Liver (tissue), 8 donors: ENCODE measurements at regions not wholly inside any gene's neighbourhood (a gene's known extent, or its start where the extent isn't known, plus 50 kb on each side); places are given as distances from the start of the nearest gene placed in this dataset.

Source experiments
- DNase-seq: peaks from one replicate; pipeline ENCODE4 v3.0.0-alpha.2; 2017; ENCODE audit warnings: low spot score
- H3K27ac ChIP-seq, 2 donors: one replicate each; pipeline ENCODE4 v1.7.0; 2013; ENCODE audit warnings: inconsistent platforms in 2 of 2, low read length in 2 of 2, control low read depth in 1 of 2, low read depth in 1 of 2, mild to moderate bottlenecking in 1 of 2
- H3K27me3 ChIP-seq, 4 donors: one replicate each; pipeline versions ENCODE4 v1.6.1 to v1.7.0; 2013; ENCODE audit warnings: low read length in 3 of 4, inconsistent platforms in 1 of 4, mild to moderate bottlenecking in 1 of 4, moderate library complexity in 1 of 4; ENCODE audit not compliant: control insufficient read depth in 4 of 4, insufficient read depth in 4 of 4
- H3K36me3 ChIP-seq, 4 donors: one replicate each; pipeline versions ENCODE4 v1.6.1 to v1.7.0; 2013; ENCODE audit warnings: low read length in 3 of 4, mild to moderate bottlenecking in 3 of 4, low read depth in 1 of 4, moderate library complexity in 1 of 4; ENCODE audit not compliant: control insufficient read depth in 4 of 4, insufficient read depth in 3 of 4
- H3K4me1 ChIP-seq, 4 donors: one replicate each; pipeline versions ENCODE4 v1.6.1 to v1.7.0; 2013; ENCODE audit warnings: low read length in 3 of 4, mild to moderate bottlenecking in 3 of 4, moderate library complexity in 1 of 4; ENCODE audit not compliant: control insufficient read depth in 4 of 4, insufficient read depth in 4 of 4
- H3K4me3 ChIP-seq, 3 donors: one replicate each; pipeline versions ENCODE4 v1.6.1 to v1.7.0; 2013; ENCODE audit warnings: low read length in 3 of 3, control low read depth in 1 of 3, low read depth in 1 of 3, mild to moderate bottlenecking in 1 of 3
- H3K9ac ChIP-seq, 2 donors: one replicate each; pipeline ENCODE4 v1.7.0; 2013; ENCODE audit warnings: low read length in 2 of 2, mild to moderate bottlenecking in 2 of 2, moderate library complexity in 2 of 2, control low read depth in 1 of 2, low read depth in 1 of 2
- H3K9me3 ChIP-seq, 4 donors: one replicate each; pipeline versions ENCODE4 v1.6.1 to v1.7.0; 2013; ENCODE audit warnings: low read length in 3 of 4; ENCODE audit not compliant: control insufficient read depth in 4 of 4
- ATF3 ChIP-seq: IDR thresholded peaks from 2 replicates; pipeline ENCODE4 v1.6.1; 2016; ENCODE audit warnings: antibody characterized with exemption
- CTCF ChIP-seq: fragments of 150-350 bp; IDR thresholded peaks from 2 replicates; pipeline ENCODE4 v1.5.1; 2017; ENCODE audit warnings: improper control_type of control experiment, low read depth, low read length; ENCODE audit not compliant: missing input control
- EGR1 ChIP-seq, 2 donors: IDR thresholded peaks; 2 replicates each; pipeline ENCODE4 v1.6.1; 2016 to 2018; ENCODE audit warnings: antibody characterized with exemption in 2 of 2, low read depth in 2 of 2
- FOXA1 ChIP-seq: IDR thresholded peaks from 2 replicates; pipeline ENCODE4 v1.6.1; 2016; ENCODE audit warnings: antibody characterized with exemption
- FOXA2 ChIP-seq: IDR thresholded peaks from 2 replicates; pipeline ENCODE4 v1.6.1; 2016; ENCODE audit warnings: antibody characterized with exemption
- GABPA ChIP-seq, 2 donors: IDR thresholded peaks in 1 of 2; conservative IDR thresholded peaks in 1 of 2; 2 replicates each; pipeline ENCODE4 v1.6.1; 2016; ENCODE audit warnings: antibody characterized with exemption in 2 of 2, mild to moderate bottlenecking in 1 of 2, moderate library complexity in 1 of 2
- HNF4A ChIP-seq, 2 donors: conservative IDR thresholded peaks; 2 replicates each; pipeline ENCODE4 v1.6.1; 2016; ENCODE audit warnings: antibody characterized with exemption in 2 of 2, mild to moderate bottlenecking in 2 of 2
- HNF4G ChIP-seq: IDR thresholded peaks from 2 replicates; pipeline ENCODE4 v1.6.1; 2016; ENCODE audit warnings: antibody characterized with exemption
- JUND ChIP-seq, 2 donors: IDR thresholded peaks; 2 replicates each; pipeline ENCODE4 v1.6.1; 2016; ENCODE audit warnings: antibody characterized with exemption in 2 of 2
- MAX ChIP-seq: IDR thresholded peaks from 2 replicates; pipeline ENCODE4 v1.6.1; 2016; ENCODE audit warnings: antibody characterized with exemption
- NR2F2 ChIP-seq: IDR thresholded peaks from 2 replicates; pipeline ENCODE4 v1.6.1; 2016; ENCODE audit warnings: antibody characterized with exemption
- RAD21 ChIP-seq, 2 donors: IDR thresholded peaks; 2 replicates each; pipeline ENCODE4 v1.6.1; 2016; ENCODE audit warnings: antibody characterized with exemption in 2 of 2, mild to moderate bottlenecking in 2 of 2
- REST ChIP-seq: IDR thresholded peaks from 2 replicates; pipeline ENCODE4 v1.6.1; 2016; ENCODE audit warnings: antibody characterized with exemption, mild to moderate bottlenecking
- RXRA ChIP-seq, 2 donors: IDR thresholded peaks; 2 replicates each; pipeline ENCODE4 v1.6.1; 2017 to 2018; ENCODE audit warnings: antibody characterized with exemption in 2 of 2, mild to moderate bottlenecking in 1 of 2
- SP1 ChIP-seq: IDR thresholded peaks from 2 replicates; pipeline ENCODE4 v1.6.1; 2018; ENCODE audit warnings: antibody characterized with exemption, mild to moderate bottlenecking
- TAF1 ChIP-seq: conservative IDR thresholded peaks from 2 replicates; pipeline ENCODE4 v1.6.1; 2016; ENCODE audit warnings: antibody characterized with exemption, mild to moderate bottlenecking
- YY1 ChIP-seq: IDR thresholded peaks from 2 replicates; pipeline ENCODE4 v1.6.1; 2016; ENCODE audit warnings: antibody characterized with exemption, mild to moderate bottlenecking
- ZBTB33 ChIP-seq: IDR thresholded peaks from 2 replicates; pipeline ENCODE4 v1.6.1; 2016; ENCODE audit warnings: antibody characterized with exemption
- WGBS: extraction: QIAGEN DNeasy Blood & Tissue Kit; methylation state at CpG from one replicate; pipeline ENCODE4 v1.1.7; 2013; 5-methylcytosine and 5-hydroxymethylcytosine counted together
- donor health status: healthy.
- donor health status: healthy.
- donor health status: healthy.
- donor health status: healthy.
- donor health status: healthy.

- Histone ChIP-seq H3K9me3 (no peaks in the 10 kb centered on the region), H3K27me3 (peaks cover 0 to 2% (median 0%) of the 10 kb centered on the region in 4 donors), H3K4me1 (no peaks in the 10 kb centered on the region), H3K36me3 (no peaks in the 10 kb centered on the region), H3K4me3 (no peak overlapping the region), H3K27ac (no peak overlapping the region), H3K9ac (no peak overlapping the region)
- TF ChIP-seq EGR1 (IDR thresholded peaks at IDR 0.05; ENCODE audit: low read depth in 2 of 2) (no peak), RXRA (IDR thresholded peaks at IDR 0.05) (no peak), GABPA (IDR thresholded peaks at IDR 0.05 in 1 of 2, conservative IDR thresholded peaks at IDR 0.05 in 1 of 2) (no peak), SP1 (no peak), JUND (IDR thresholded peaks at IDR 0.05) (no peak), FOXA1 (no peak), NR2F2 (no peak), MAX (no peak), REST (no peak), CTCF (no peak), FOXA2 (no peak), ZBTB33 (no peak)
- no peak for DNase-seq
- 84% methylated on average over 7 of the region's 7 CpGs for WGBS
These were observed 239.2 kb downstream of the ATG4C start for GRCh38 chr1:63023171-63023570.

GRCh38 chr1:63023637-63024036 is 239.7 kb downstream of the ATG4C start:
- H3K4me3 ChIP-seq, result no peak overlapping the region
- H3K4me1 ChIP-seq, result no peaks in the 10 kb centered on the region
- H3K9me3 ChIP-seq, result peaks cover 0 to 2% (median 0%) of the 10 kb centered on the region in 4 donors
- no peak overlapping the region for H3K9ac ChIP-seq
- DNase-seq, result no peak
- WGBS, result 93% methylated on average over 1 of the region's 1 CpG
- no peak overlapping the region for H3K27ac ChIP-seq
- H3K27me3 ChIP-seq, result peaks cover 0 to 2% (median 0%) of the 10 kb centered on the region in 4 donors
- no peaks in the 10 kb centered on the region for H3K36me3 ChIP-seq
- TF ChIP-seq EGR1 (IDR thresholded peaks at IDR 0.05; ENCODE audit: low read depth in 2 of 2) (no peak), ATF3 (no peak), FOXA1 (no peak), JUND (IDR thresholded peaks at IDR 0.05) (no peak), HNF4A (conservative IDR thresholded peaks at IDR 0.05) (no peak), TAF1 (no peak), NR2F2 (no peak), MAX (no peak), RXRA (IDR thresholded peaks at IDR 0.05) (no peak), REST (no peak), RAD21 (IDR thresholded peaks at IDR 0.05) (no peak), YY1 (no peak), FOXA2 (no peak), HNF4G (no peak), ZBTB33 (no peak)
